Loucy (cell line): ENCODE measurements at regions not wholly inside any gene's neighbourhood (a gene's known extent, or its start where the extent isn't known, plus 50 kb on each side); places are given as distances from the start of the nearest gene placed in this dataset.

Experiments used
- H2AFZ ChIP-seq: fragments of 200-600 bp; sonication (generic); 2 replicates; pipeline ENCODE4 v1.6.0; 2016; ENCODE audit warnings: antibody characterized with exemption, mild to moderate bottlenecking, low read length, moderate library complexity
- H3F3A ChIP-seq: fragments of 200-600 bp; 2 replicates; pipeline ENCODE4 v1.6.0; 2016; ENCODE audit warnings: antibody characterized with exemption, low read depth, mild to moderate bottlenecking
- H3K27me3 ChIP-seq: fragments of 200-600 bp; sonication (generic); 2 replicates; pipeline ENCODE4 v1.6.1; 2014; ENCODE audit warnings: low read length, mild to moderate bottlenecking; ENCODE audit not compliant: insufficient read depth, poor library complexity, severe bottlenecking
- H3K36me3 ChIP-seq: fragments of 200-600 bp; sonication (generic); 2 replicates; pipeline ENCODE4 v1.6.1; 2016; ENCODE audit warnings: low read length; ENCODE audit not compliant: insufficient read depth
- H3K4me1 ChIP-seq: fragments of 200-600 bp; sonication (generic); 2 replicates; pipeline ENCODE4 v1.5.1; 2014; ENCODE audit warnings: low read length, mild to moderate bottlenecking; ENCODE audit not compliant: insufficient read depth, poor library complexity, severe bottlenecking
- H3K4me2 ChIP-seq: fragments of 200-600 bp; sonication (generic); 2 replicates; pipeline ENCODE4 v1.6.0; 2014; ENCODE audit warnings: antibody characterized with exemption, low read length, low read depth, mild to moderate bottlenecking; ENCODE audit not compliant: poor library complexity, severe bottlenecking
- H3K4me3 ChIP-seq: fragments of 200-600 bp; sonication (generic); 2 replicates; pipeline ENCODE4 v1.5.1; 2014; ENCODE audit warnings: low read length, mild to moderate bottlenecking, mixed read lengths; ENCODE audit not compliant: poor library complexity, severe bottlenecking
- H3K79me2 ChIP-seq: fragments of 200-600 bp; sonication (generic); 2 replicates; pipeline ENCODE4 v1.6.1; 2014; ENCODE audit warnings: low read length; ENCODE audit not compliant: insufficient read depth
- H3K9ac ChIP-seq: fragments of 200-600 bp; sonication (generic); 2 replicates; pipeline ENCODE4 v1.6.0; 2014; ENCODE audit warnings: mild to moderate bottlenecking, low read depth, low read length, moderate library complexity; ENCODE audit not compliant: poor library complexity, severe bottlenecking
- H3K9me2 ChIP-seq: fragments of 200-600 bp; sonication (generic); replicated peaks from 2 replicates; pipeline ENCODE4 v1.6.1; 2016; ENCODE audit warnings: low read depth, low read length, mixed read lengths
- H3K9me3 ChIP-seq: fragments of 200-600 bp; sonication (generic); 2 replicates; pipeline ENCODE4 v1.6.1; 2014; ENCODE audit warnings: mild to moderate bottlenecking, antibody characterized with exemption, low read length, low read depth; ENCODE audit not compliant: insufficient read depth
- H4K20me1 ChIP-seq: fragments of 200-600 bp; sonication (generic); 2 replicates; pipeline ENCODE4 v1.6.0; 2014; ENCODE audit warnings: antibody characterized with exemption, low read length, mild to moderate bottlenecking; ENCODE audit not compliant: insufficient read depth, poor library complexity, severe bottlenecking
- EZH2phosphoT487 ChIP-seq: fragments of 200-600 bp; IDR thresholded peaks from 2 replicates; pipeline ENCODE4 v1.6.1; 2018; ENCODE audit warnings: antibody characterized with exemption, mild to moderate bottlenecking, moderate library complexity, borderline replicate concordance
- TF ChIP-seq, protein P1 (sequence below): fragments of 200-600 bp; sonication (generic); conservative IDR thresholded peaks from 2 replicates; pipeline ENCODE4 v1.5.1; 2014; ENCODE audit warnings: mild to moderate bottlenecking, antibody characterized with exemption, low read length

DNA sequence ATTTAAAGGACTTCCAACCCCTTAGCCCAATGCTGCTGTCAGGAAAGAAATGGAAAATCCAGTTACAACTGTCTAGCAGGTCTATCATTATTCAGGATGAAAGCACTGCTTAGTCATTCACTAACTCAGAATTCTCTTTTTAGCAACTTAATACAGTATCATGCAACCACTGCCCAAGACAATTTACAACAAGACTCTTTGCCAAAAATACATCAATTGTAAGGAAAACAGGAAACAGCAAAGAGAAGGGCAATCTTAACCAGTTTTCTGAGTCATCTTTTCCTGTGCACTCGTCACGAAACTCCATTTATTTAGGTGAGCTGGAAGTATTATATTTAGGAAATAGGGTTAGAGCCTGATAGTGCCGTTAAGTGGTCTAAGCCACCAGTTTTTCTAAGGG lies 1197.7 kb upstream of the CITED2 start:
- no peak overlapping the region for H2AFZ ChIP-seq
- H3K9ac ChIP-seq = no peak overlapping the region
- no peak overlapping the region for H3K4me2 ChIP-seq

GRCh38 chr6:140571145-140571544 lies 1196.7 kb upstream of the CITED2 start:
- no peaks in the 10 kb centered on the region for H3K79me2 ChIP-seq
- H3K9me2 ChIP-seq = no peaks in the 10 kb centered on the region
- H3K9ac ChIP-seq = no peak overlapping the region
- no peak overlapping the region for H3K4me2 ChIP-seq
- H3K4me3 ChIP-seq = no peak overlapping the region
- no peaks in the 10 kb centered on the region for H3K27me3 ChIP-seq
- TF ChIP-seq EZH2phosphoT487 = no peak
- TF ChIP-seq, protein P1, sequence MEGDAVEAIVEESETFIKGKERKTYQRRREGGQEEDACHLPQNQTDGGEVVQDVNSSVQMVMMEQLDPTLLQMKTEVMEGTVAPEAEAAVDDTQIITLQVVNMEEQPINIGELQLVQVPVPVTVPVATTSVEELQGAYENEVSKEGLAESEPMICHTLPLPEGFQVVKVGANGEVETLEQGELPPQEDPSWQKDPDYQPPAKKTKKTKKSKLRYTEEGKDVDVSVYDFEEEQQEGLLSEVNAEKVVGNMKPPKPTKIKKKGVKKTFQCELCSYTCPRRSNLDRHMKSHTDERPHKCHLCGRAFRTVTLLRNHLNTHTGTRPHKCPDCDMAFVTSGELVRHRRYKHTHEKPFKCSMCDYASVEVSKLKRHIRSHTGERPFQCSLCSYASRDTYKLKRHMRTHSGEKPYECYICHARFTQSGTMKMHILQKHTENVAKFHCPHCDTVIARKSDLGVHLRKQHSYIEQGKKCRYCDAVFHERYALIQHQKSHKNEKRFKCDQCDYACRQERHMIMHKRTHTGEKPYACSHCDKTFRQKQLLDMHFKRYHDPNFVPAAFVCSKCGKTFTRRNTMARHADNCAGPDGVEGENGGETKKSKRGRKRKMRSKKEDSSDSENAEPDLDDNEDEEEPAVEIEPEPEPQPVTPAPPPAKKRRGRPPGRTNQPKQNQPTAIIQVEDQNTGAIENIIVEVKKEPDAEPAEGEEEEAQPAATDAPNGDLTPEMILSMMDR = no peak
- no peak overlapping the region for H2AFZ ChIP-seq
- no peaks in the 10 kb centered on the region for H3F3A ChIP-seq
- H4K20me1 ChIP-seq = no peaks in the 10 kb centered on the region
- no peaks in the 10 kb centered on the region for H3K9me3 ChIP-seq
- H3K4me1 ChIP-seq = no peaks in the 10 kb centered on the region
- no peaks in the 10 kb centered on the region for H3K36me3 ChIP-seq

More for the DNA sequence above, 1197.7 kb upstream of the CITED2 start:
- no peaks in the 10 kb centered on the region for H3K36me3 ChIP-seq
- no peaks in the 10 kb centered on the region for H3K4me1 ChIP-seq
- no peaks in the 10 kb centered on the region for H4K20me1 ChIP-seq
- no peaks in the 10 kb centered on the region for H3F3A ChIP-seq
- H3K9me3 ChIP-seq = no peaks in the 10 kb centered on the region
- TF ChIP-seq EZH2phosphoT487 = no peak
- TF ChIP-seq, protein P1 = no peak
- no peaks in the 10 kb centered on the region for H3K27me3 ChIP-seq
- no peak overlapping the region for H3K4me3 ChIP-seq
- H3K79me2 ChIP-seq = no peaks in the 10 kb centered on the region
- H3K9me2 ChIP-seq = no peaks in the 10 kb centered on the region

- TF ChIP-seq, protein P1 = no peak
- TF ChIP-seq EZH2phosphoT487 = no peak
- H3K27me3 ChIP-seq = no peaks in the 10 kb centered on the region
- H3K9ac ChIP-seq = no peak overlapping the region
- H2AFZ ChIP-seq = no peak overlapping the region
- H3K9me3 ChIP-seq = no peaks in the 10 kb centered on the region
- no peaks in the 10 kb centered on the region for H3F3A ChIP-seq
- H3K4me3 ChIP-seq = no peak overlapping the region
- H4K20me1 ChIP-seq = no peaks in the 10 kb centered on the region
- H3K4me1 ChIP-seq = no peaks in the 10 kb centered on the region
- no peak overlapping the region for H3K4me2 ChIP-seq
- no peaks in the 10 kb centered on the region for H3K9me2 ChIP-seq
- no peaks in the 10 kb centered on the region for H3K36me3 ChIP-seq
- H3K79me2 ChIP-seq = no peaks in the 10 kb centered on the region
Measured at GRCh38 chr6:140567466-140567865, 1193.0 kb upstream of the CITED2 start.
